ENCODE measurements at regions not wholly inside any gene's neighbourhood (a gene's known extent, or its start where the extent isn't known, plus 50 kb on each side); places are given as distances from the start of the nearest gene placed in this dataset.

DNA sequence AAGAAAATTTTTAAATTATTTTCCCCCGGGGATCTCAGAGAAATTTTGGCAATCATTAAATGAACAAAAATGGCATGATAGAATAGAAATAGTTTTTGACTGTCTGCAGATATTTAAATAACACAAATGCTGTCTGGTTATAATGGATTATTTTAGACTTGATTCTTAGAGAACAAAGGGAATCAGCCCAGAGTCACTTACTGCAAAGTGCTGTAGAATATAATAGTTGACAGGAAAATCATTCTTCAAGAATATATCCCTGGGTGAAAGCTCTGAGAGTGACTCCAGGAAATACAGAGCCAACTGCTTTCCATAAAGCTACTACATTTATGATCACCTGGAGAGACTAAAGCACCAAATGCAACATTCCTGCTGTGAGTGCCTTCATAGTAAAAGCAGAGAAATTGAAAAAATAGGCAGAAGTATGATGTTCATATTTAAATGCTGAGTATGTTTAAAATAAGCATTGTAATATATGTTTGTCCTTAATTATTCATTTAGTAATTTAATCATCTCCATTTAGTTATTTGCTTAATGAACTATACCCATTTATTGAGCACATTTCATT lies 1765.8 kb downstream of the SLITRK1 start:
- no peak overlapping the region for H3K27ac ChIP-seq
- H3K4me3 ChIP-seq, result no peak overlapping the region
- ATAC-seq (ENCODE audit: low FRiP score in 2 of 2) (no peak), DNase-seq (no peak)
- 76 to 95% methylated on average over 1 of the region's 1 CpG for WGBS, 2 donors
- H3K4me1 ChIP-seq, result no peaks in the 10 kb centered on the region
- no peaks in the 10 kb centered on the region for H3K36me3 ChIP-seq
- TF ChIP-seq EP300 (IDR thresholded peaks at IDR 0.05) (no peak), CTCF (IDR thresholded peaks at IDR 0.05) (no peak), POLR2A (IDR thresholded peaks at IDR 0.05) (no peak), POLR2AphosphoS5 (IDR thresholded peaks at IDR 0.05) (no peak)
- H3K27me3 ChIP-seq, result no peaks in the 10 kb centered on the region
- no peaks in the 10 kb centered on the region for H3K9me3 ChIP-seq

DNA sequence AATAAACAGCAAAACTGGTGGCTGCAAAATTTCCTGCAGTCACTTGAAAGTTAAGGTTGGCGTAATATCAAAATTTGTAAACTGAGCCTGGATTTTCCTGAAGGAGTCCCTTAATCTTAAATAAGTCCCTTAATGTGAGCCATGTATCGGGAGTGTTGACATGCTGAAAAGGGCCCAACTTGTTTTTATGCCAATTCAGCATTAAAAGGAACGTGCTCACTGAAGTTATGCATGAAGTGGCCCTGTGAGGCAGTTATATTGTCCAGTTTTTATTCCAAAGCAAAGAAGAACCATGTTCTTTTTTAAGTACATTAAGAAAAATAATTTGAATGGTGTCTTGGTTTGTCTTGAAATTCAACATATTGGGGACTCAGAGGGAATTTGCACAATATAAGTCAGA lies 1766.9 kb downstream of the SLITRK1 start:
- DNase-seq (no peak), ATAC-seq (ENCODE audit: low FRiP score in 2 of 2) (no peak)
- Histone ChIP-seq H3K27me3 (no peaks in the 10 kb centered on the region), H3K27ac (no peak overlapping the region), H3K9me3 (no peaks in the 10 kb centered on the region), H3K4me1 (no peaks in the 10 kb centered on the region), H3K36me3 (no peaks in the 10 kb centered on the region), H3K4me3 (no peak overlapping the region)
- TF ChIP-seq POLR2A (IDR thresholded peaks at IDR 0.05) (no peak), EP300 (IDR thresholded peaks at IDR 0.05) (no peak), POLR2AphosphoS5 (IDR thresholded peaks at IDR 0.05) (no peak), CTCF (IDR thresholded peaks at IDR 0.05) (no peak)
- 74 to 77% methylated on average over 3 of the region's 3 CpGs for WGBS, 2 donors

- Histone ChIP-seq H3K4me1 (no peaks in the 10 kb centered on the region), H3K36me3 (no peaks in the 10 kb centered on the region), H3K27ac (no peak overlapping the region), H3K9me3 (no peaks in the 10 kb centered on the region), H3K4me3 (no peak overlapping the region), H3K27me3 (no peaks in the 10 kb centered on the region)
- TF ChIP-seq EP300 (IDR thresholded peaks at IDR 0.05) (no peak), CTCF (IDR thresholded peaks at IDR 0.05) (no peak), POLR2AphosphoS5 (IDR thresholded peaks at IDR 0.05) (no peak)
- DNase-seq (no peak), ATAC-seq (ENCODE audit: low FRiP score in 2 of 2) (no peak)
- 84 to 89% methylated on average over 5 of the region's 5 CpGs for WGBS, 2 donors
Measured at GRCh38 chr13:82096256-82096655, 1755.3 kb upstream of the SPRY2 start.

DNA sequence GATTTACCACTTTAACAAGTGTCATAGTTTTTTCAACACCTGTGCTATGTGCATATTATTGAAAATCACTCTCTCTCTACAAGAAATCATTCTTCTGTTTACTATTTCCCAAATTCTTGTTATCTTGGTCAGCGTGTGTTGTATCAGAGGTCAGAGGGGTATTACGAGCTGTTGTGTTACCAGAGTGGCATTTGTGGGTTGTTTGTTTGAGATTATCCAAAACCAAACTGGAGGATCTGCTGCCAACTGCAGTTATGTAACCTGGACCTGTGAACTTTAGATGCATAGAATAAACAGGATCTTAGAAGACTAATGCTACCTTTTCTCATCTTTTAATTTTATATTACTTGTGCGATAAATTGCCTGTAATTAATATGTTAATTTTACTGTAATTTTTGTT lies 1751.4 kb upstream of the SPRY2 start:
- no peak for TF ChIP-seq EP300 (IDR thresholded peaks at IDR 0.05)
- no peak for TF ChIP-seq POLR2A (IDR thresholded peaks at IDR 0.05)
- TF ChIP-seq POLR2AphosphoS5 (IDR thresholded peaks at IDR 0.05), result no peak
- TF ChIP-seq CTCF (IDR thresholded peaks at IDR 0.05), result no peak
- Histone ChIP-seq H3K4me1 (no peaks in the 10 kb centered on the region), H3K27me3 (no peaks in the 10 kb centered on the region), H3K4me3 (no peak overlapping the region), H3K9me3 (no peaks in the 10 kb centered on the region), H3K36me3 (no peaks in the 10 kb centered on the region), H3K27ac (no peak overlapping the region)
- no peak for DNase-seq
- ATAC-seq (ENCODE audit: low FRiP score in 2 of 2), result no peak
- 63 to 72% methylated on average over 3 of the region's 3 CpGs for WGBS, 2 donors

DNA sequence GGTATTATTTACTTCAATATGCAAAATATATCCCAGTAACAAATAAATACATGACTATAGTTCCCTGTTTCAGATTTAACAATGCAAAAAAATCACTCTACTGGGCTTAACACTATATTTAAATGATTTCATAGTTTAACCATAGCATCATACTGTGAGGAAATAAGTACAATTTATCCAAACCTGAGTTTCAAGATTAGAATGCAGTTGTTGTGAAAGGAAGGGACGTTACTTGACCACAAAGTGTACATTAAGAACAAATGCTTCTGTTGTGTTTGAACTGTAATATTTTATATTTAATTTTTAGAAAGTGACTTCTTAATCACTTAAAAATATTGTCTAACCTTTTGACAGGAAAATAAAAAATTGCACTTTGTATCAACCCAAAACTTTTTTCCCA lies 1747.9 kb upstream of the SPRY2 start:
- no peak for ATAC-seq (ENCODE audit: low FRiP score in 2 of 2)
- no peak overlapping the region for H3K27ac ChIP-seq

More for the DNA sequence above, 1747.9 kb upstream of the SPRY2 start:
- DNase-seq, result no peak
- TF ChIP-seq POLR2AphosphoS5 (IDR thresholded peaks at IDR 0.05) (no peak), CTCF (IDR thresholded peaks at IDR 0.05) (no peak), POLR2A (IDR thresholded peaks at IDR 0.05) (no peak), EP300 (IDR thresholded peaks at IDR 0.05) (no peak)
- Histone ChIP-seq H3K4me1 (no peaks in the 10 kb centered on the region), H3K36me3 (no peaks in the 10 kb centered on the region), H3K27me3 (no peaks in the 10 kb centered on the region), H3K9me3 (no peaks in the 10 kb centered on the region), H3K4me3 (no peak overlapping the region)
- 0 to 56% methylated on average over 1 of the region's 1 CpG for WGBS, 2 donors

Data from upper lobe of left lung (tissue), 6 donors.